GM21619 (cell line): ENCODE measurements at regions not wholly inside any gene's neighbourhood (a gene's known extent, or its start where the extent isn't known, plus 50 kb on each side); places are given as distances from the start of the nearest gene placed in this dataset.
A peak's percentile ranks its signal among the peaks of the same experiment; 100 is the strongest.
"Not testable (repeated sequence)": the region's sequence is repeated elsewhere in the genome, so short reads cannot be mapped to it uniquely, and the experiment has no call there.

Experiments used
- ATAC-seq: cut with Tn5 transposase; IDR thresholded peaks from one replicate; pipeline ENCODE4 v1.9.1; 2021; ENCODE audit not compliant: unreplicated experiment

- ATAC-seq: no peak
Observed at GRCh38 chr2:207321514-207321913, 155.8 kb upstream of the KLF7 start.

- no peak for ATAC-seq
Observed at GRCh38 chr2:207324001-207324400, 158.3 kb upstream of the KLF7 start.

- ATAC-seq: no peak
Observed at GRCh38 chr2:207327513-207327912, 161.8 kb upstream of the KLF7 start.

GRCh38 chr2:207328944-207329386, 163.2 kb upstream of the KLF7 start:
- ATAC-seq: peak; percentile 40

- peak; percentile 46 for ATAC-seq
Observed at GRCh38 chr2:207330912-207331311, 165.2 kb upstream of the KLF7 start.

- no peak for ATAC-seq
Observed at GRCh38 chr2:207331674-207332073, 165.9 kb upstream of the KLF7 start.

- peak; percentile 29 for ATAC-seq
Observed at GRCh38 chr2:207332480-207333212, 166.9 kb upstream of the KLF7 start.

GRCh38 chr2:207333599-207334300, 168.0 kb upstream of the KLF7 start:
- no peak for ATAC-seq

- ATAC-seq: peak; percentile 6
Observed at GRCh38 chr2:207334301-207334623, 168.5 kb upstream of the KLF7 start.

GRCh38 chr2:207334624-207335371, 169.1 kb upstream of the KLF7 start:
- peak; percentile 38 for ATAC-seq

GRCh38 chr2:207337234-207338219, 171.8 kb upstream of the KLF7 start:
- peak; percentile 35 for ATAC-seq

- ATAC-seq: no peak
Observed at GRCh38 chr2:207338220-207338607, 172.5 kb upstream of the KLF7 start.

- no peak for ATAC-seq
Observed at GRCh38 chr2:207338610-207339009, 172.9 kb upstream of the KLF7 start.

GRCh38 chr2:207341112-207341750, 175.5 kb upstream of the KLF7 start:
- ATAC-seq: no peak

- ATAC-seq: no peak
Observed at GRCh38 chr2:207341804-207342203, 176.1 kb upstream of the KLF7 start.

- not testable (repeated sequence) for ATAC-seq
Observed at GRCh38 chr2:207344596-207345394, 179.0 kb upstream of the KLF7 start.

- no peak for ATAC-seq
Observed at GRCh38 chr2:207351171-207351570, 178.6 kb upstream of the CREB1 start.

- ATAC-seq: peak; percentile 94
Observed at GRCh38 chr2:207352978-207353671, 176.6 kb upstream of the CREB1 start.

- no peak for ATAC-seq
Observed at GRCh38 chr2:207353836-207354235, 175.9 kb upstream of the CREB1 start.
